ENCODE measurements at regions not wholly inside any gene's neighbourhood (a gene's known extent, or its start where the extent isn't known, plus 50 kb on each side); places are given as distances from the start of the nearest gene placed in this dataset.
A peak's percentile ranks its signal among the peaks of the same experiment; 100 is the strongest.

DNA sequence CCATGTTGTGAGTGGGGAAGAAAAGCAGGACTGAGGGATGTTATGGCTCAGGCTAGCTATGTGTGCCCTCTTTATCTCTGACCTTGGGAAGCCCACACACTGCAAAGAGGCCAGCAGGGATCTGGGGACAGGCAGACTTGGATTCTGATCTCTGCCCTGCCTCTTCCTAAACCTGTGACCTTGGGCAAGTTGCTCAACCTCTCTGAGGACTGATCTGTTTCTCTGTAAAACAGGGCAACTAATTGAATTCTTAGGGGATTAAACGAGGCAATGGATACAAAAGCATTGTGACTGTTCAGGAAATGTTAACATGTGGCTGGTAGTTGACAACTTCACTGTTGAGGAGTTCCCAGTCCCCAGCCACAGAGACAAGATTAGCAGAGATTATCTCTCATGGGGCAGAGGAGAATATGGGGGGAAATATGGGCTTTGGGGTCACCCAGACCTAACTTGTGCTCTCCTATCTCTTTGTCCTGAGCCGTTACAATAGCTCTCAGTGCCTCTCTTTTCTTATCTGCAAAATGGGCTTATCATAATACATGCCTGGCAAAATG is 184.7 kb upstream of the GLI2 start:
- no peaks in the 10 kb centered on the region for H3K79me1 ChIP-seq (ENCODE audit: low read depth, low read length)
- FAIRE-seq (no peak), DNase-seq (ENCODE audit: low read depth in 1 of 2, low spot score in 2 of 2) (no peak)
- ChIA-PET POLR2A (ENCODE audit: partially characterized antibody) (no interaction called here), CTCF (ENCODE audit: partially characterized antibody) (interaction anchor here (0.7 to 5.6 kb wide), 21 partner anchors 11 to 238 kb away, joined by 3 to 38 read pairs (median 4); no protein-coding TSS in a partner anchor)
- WGBS, 2 experiments (ENCODE audit: extremely low coverage in 1 of 2, insufficient coverage in 1 of 2, insufficient read length in 1 of 2, insufficient replicate concordance in 2 of 2, low coverage in 1 of 2, low lambda C conversion rate in 2 of 2, missing lambda C conversion rate in 1 of 2), result 85% methylated on average over 2 of the region's 2 CpGs; no CpG with 5 or more reads in 1 of the 2 experiments
- H2BK12ac ChIP-seq (ENCODE audit: low read depth, low read length), result no peak overlapping the region
- H3K27ac ChIP-seq (ENCODE audit: low read depth, low read length), result no peak overlapping the region
- H4K5ac ChIP-seq (ENCODE audit: insufficient read length, low read depth, low read length), result no peak overlapping the region
- H2BK20ac ChIP-seq (ENCODE audit: low read length), result no peak overlapping the region
- H2AFZ ChIP-seq (ENCODE audit: low read length), result no peak overlapping the region
- no peak overlapping the region for H2AK5ac ChIP-seq (ENCODE audit: low read depth, low read length)
- H3K4me2 ChIP-seq (ENCODE audit: insufficient read depth in 1 of 2, low read depth in 2 of 2, low read length in 2 of 2), result no peak overlapping the region
- no peak overlapping the region for H4K8ac ChIP-seq (ENCODE audit: extremely low read depth, insufficient read depth, low read length)
- H3K14ac ChIP-seq (ENCODE audit: insufficient read length), result no peak overlapping the region
- H3K27me3 ChIP-seq (replicated peaks in 1 of 4; ENCODE audit: control insufficient read depth in 3 of 4, extremely low read depth in 1 of 4, insufficient read depth in 3 of 4, low read length in 3 of 4), result peaks cover 4 to 25% (median 19%) of the 10 kb centered on the region in 4 experiments
- peaks cover 2% of the 10 kb centered on the region; the same call in 1 of the 2 replicates for H3K23me2 ChIP-seq (ENCODE audit: low read depth, low read length)
- H3K9ac ChIP-seq (replicated peaks in 1 of 4; ENCODE audit: extremely low read depth in 1 of 4, low read depth in 3 of 4, low read length in 3 of 4), result no peak overlapping the region
- H3K79me2 ChIP-seq (ENCODE audit: control insufficient read depth in 1 of 2, insufficient read depth in 2 of 2, low read length in 2 of 2), result no peaks in the 10 kb centered on the region
- no peak overlapping the region for H3K18ac ChIP-seq (ENCODE audit: extremely low read depth, low read length)
- no peak overlapping the region for H4K91ac ChIP-seq (replicated peaks; ENCODE audit: insufficient read length, low read length)
- no peak overlapping the region for H3K56ac ChIP-seq (replicated peaks; ENCODE audit: insufficient read length, low read depth, low read length)
- H2BK120ac ChIP-seq (replicated peaks; ENCODE audit: low read depth, low read length), result no peak overlapping the region
- H2BK15ac ChIP-seq (ENCODE audit: low read length), result no peak overlapping the region
- no peak overlapping the region for H2BK5ac ChIP-seq (ENCODE audit: low read depth, low read length)
- H3K4ac ChIP-seq (replicated peaks; ENCODE audit: insufficient read length, low read depth, low read length), result no peak overlapping the region
- H3K9me3 ChIP-seq (ENCODE audit: insufficient read depth in 2 of 2, low read depth in 1 of 2, low read length in 1 of 2), result no peaks in the 10 kb centered on the region
- no peak overlapping the region for H3K23ac ChIP-seq (ENCODE audit: insufficient read length)
- no peak overlapping the region for H3K4me3 ChIP-seq (ENCODE audit: extremely low read depth in 1 of 4, insufficient read depth in 2 of 4, low read depth in 3 of 4, low read length in 4 of 4)
- H3K4me1 ChIP-seq (replicated peaks in 1 of 4; ENCODE audit: control insufficient read depth in 3 of 4, insufficient read depth in 4 of 4, low read length in 3 of 4), result peaks cover 0 to 3% (median 1%) of the 10 kb centered on the region in 4 experiments; a peak in 2 of 7 replicates
- H3K36me3 ChIP-seq (ENCODE audit: control insufficient read depth in 2 of 4, insufficient read depth in 4 of 4, low read length in 3 of 4), result no peaks in the 10 kb centered on the region
- peaks cover 0 to 2% of the 10 kb centered on the region in 2 experiments for H4K20me1 ChIP-seq (replicated peaks in 1 of 2; ENCODE audit: control insufficient read depth in 1 of 2, insufficient read depth in 2 of 2, low read length in 2 of 2)
- no peak for TF ChIP-seq SIN3A (conservative IDR thresholded peaks at IDR 0.05 in 1 of 2, IDR thresholded peaks at IDR 0.05 in 1 of 2; ENCODE audit: low read depth in 1 of 2, low read length in 2 of 2)
- TF ChIP-seq SAP30 (IDR thresholded peaks at IDR 0.05; ENCODE audit: insufficient read depth, insufficient replicate concordance, low read length), result no peak
- TF ChIP-seq KDM1A (IDR thresholded peaks at IDR 0.05; ENCODE audit: borderline replicate concordance, low read length), result peak; percentile 35; the same call in 1 of the 2 replicates
